ENCODE measurements at regions not wholly inside any gene's neighbourhood (a gene's known extent, or its start where the extent isn't known, plus 50 kb on each side); places are given as distances from the start of the nearest gene placed in this dataset.

DNA sequence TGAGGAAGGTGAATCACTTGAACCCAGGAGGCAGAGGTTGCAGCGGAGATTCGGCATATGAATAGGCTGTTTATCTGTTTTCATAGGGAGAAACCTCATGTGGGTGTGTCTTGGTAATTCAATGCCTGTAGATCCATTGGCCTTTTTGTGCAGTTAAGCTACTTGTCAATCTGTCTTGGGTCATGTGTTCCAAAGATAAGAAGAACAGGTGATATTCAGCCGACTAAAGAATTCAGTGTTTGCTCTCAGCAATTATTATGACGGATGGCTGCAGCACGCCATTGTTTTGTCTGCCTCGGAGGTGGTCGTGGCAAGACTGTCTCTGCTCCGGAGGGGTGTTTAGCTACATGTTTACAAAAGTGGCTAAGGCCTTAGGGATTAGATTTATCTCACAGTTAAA is 573.0 kb upstream of the PCDH9 start:
- ChIA-PET POLR2A (no interaction called here), CTCF (no interaction called here)

DNA sequence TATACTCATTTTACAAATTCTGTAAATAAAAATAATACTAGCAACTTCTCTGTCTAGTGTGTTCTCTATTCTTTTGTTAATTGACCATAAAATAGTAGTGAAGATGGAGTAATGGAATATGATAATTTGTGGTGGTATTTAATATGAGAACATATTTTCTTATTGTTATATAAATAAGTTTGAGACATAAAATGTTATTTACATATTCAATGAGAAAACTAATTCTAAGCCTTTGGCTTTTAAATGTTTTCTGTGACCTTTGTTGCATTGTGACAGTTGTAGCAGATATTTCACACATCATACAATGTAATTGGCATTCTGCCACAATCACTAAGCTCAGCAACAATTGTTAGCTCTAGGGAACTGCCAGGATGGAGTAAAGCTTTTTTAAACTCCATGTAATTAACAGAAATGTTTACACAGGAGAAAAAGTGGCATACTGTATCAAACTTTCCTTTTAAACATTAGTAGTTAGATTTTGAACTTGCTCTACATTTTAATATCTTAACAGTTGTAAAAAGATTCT is 562.1 kb upstream of the PCDH9 start:
- TF ChIP-seq, protein P1, sequence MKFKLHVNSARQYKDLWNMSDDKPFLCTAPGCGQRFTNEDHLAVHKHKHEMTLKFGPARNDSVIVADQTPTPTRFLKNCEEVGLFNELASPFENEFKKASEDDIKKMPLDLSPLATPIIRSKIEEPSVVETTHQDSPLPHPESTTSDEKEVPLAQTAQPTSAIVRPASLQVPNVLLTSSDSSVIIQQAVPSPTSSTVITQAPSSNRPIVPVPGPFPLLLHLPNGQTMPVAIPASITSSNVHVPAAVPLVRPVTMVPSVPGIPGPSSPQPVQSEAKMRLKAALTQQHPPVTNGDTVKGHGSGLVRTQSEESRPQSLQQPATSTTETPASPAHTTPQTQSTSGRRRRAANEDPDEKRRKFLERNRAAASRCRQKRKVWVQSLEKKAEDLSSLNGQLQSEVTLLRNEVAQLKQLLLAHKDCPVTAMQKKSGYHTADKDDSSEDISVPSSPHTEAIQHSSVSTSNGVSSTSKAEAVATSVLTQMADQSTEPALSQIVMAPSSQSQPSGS (tag by site-specific recombination; IDR thresholded peaks at IDR 0.05; ENCODE audit: low read depth): no peak
- TF ChIP-seq, protein P2, sequence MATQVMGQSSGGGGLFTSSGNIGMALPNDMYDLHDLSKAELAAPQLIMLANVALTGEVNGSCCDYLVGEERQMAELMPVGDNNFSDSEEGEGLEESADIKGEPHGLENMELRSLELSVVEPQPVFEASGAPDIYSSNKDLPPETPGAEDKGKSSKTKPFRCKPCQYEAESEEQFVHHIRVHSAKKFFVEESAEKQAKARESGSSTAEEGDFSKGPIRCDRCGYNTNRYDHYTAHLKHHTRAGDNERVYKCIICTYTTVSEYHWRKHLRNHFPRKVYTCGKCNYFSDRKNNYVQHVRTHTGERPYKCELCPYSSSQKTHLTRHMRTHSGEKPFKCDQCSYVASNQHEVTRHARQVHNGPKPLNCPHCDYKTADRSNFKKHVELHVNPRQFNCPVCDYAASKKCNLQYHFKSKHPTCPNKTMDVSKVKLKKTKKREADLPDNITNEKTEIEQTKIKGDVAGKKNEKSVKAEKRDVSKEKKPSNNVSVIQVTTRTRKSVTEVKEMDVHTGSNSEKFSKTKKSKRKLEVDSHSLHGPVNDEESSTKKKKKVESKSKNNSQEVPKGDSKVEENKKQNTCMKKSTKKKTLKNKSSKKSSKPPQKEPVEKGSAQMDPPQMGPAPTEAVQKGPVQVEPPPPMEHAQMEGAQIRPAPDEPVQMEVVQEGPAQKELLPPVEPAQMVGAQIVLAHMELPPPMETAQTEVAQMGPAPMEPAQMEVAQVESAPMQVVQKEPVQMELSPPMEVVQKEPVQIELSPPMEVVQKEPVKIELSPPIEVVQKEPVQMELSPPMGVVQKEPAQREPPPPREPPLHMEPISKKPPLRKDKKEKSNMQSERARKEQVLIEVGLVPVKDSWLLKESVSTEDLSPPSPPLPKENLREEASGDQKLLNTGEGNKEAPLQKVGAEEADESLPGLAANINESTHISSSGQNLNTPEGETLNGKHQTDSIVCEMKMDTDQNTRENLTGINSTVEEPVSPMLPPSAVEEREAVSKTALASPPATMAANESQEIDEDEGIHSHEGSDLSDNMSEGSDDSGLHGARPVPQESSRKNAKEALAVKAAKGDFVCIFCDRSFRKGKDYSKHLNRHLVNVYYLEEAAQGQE (tag by site-specific recombination; IDR thresholded peaks at IDR 0.05): no peak
- TF ChIP-seq PRDM4 (tag by site-specific recombination; IDR thresholded peaks at IDR 0.05) (no peak), PATZ1 (tag by site-specific recombination; IDR thresholded peaks at IDR 0.05) (no peak), BCL11B (tag by site-specific recombination; IDR thresholded peaks at IDR 0.05; ENCODE audit: low read depth) (no peak)
- TF ChIP-seq, protein P3, sequence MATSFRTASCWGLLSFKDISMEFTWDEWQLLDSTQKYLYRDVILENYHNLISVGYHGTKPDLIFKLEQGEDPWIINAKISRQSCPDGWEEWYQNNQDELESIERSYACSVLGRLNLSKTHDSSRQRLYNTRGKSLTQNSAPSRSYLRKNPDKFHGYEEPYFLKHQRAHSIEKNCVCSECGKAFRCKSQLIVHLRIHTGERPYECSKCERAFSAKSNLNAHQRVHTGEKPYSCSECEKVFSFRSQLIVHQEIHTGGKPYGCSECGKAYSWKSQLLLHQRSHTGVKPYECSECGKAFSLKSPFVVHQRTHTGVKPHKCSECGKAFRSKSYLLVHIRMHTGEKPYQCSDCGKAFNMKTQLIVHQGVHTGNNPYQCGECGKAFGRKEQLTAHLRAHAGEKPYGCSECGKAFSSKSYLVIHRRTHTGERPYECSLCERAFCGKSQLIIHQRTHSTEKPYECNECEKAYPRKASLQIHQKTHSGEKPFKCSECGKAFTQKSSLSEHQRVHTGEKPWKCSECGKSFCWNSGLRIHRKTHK (tag by site-specific recombination; IDR thresholded peaks at IDR 0.05): no peak
- Histone ChIP-seq H3K9me3 (ENCODE audit: control insufficient read depth, insufficient read depth, low read depth, low read length) (no peaks in the 10 kb centered on the region), H3K36me3 (ENCODE audit: control insufficient read depth in 2 of 2, insufficient read depth in 1 of 2, low read length in 2 of 2) (no peaks in the 10 kb centered on the region), H3K4me3 (ENCODE audit: low read depth, low read length) (no peak overlapping the region), H3K4me1 (ENCODE audit: control insufficient read depth, insufficient read depth, low read length) (no peaks in the 10 kb centered on the region), H3K27ac (ENCODE audit: extremely low read depth, low read depth, low read length) (no peak overlapping the region)
- ChIA-PET POLR2A (no interaction called here), CTCF (no interaction called here)

More for the DNA sequence above, 573.0 kb upstream of the PCDH9 start:
- no peak overlapping the region for H3K4me3 ChIP-seq (ENCODE audit: low read depth, low read length)
- H3K9me3 ChIP-seq (ENCODE audit: control insufficient read depth, insufficient read depth, low read depth, low read length): no peaks in the 10 kb centered on the region
- no peaks in the 10 kb centered on the region for H3K36me3 ChIP-seq (ENCODE audit: control insufficient read depth in 2 of 2, insufficient read depth in 1 of 2, low read length in 2 of 2)
- H3K4me1 ChIP-seq (ENCODE audit: control insufficient read depth, insufficient read depth, low read length): no peaks in the 10 kb centered on the region
- TF ChIP-seq ZNF202 (tag by site-specific recombination; IDR thresholded peaks at IDR 0.05; ENCODE audit: borderline replicate concordance): no peak
- no peak for TF ChIP-seq ZNF394 (tag by site-specific recombination; IDR thresholded peaks at IDR 0.05; ENCODE audit: borderline replicate concordance)
- H3K27ac ChIP-seq (ENCODE audit: extremely low read depth, low read depth, low read length): no peak overlapping the region

- no peaks in the 10 kb centered on the region for H3K36me3 ChIP-seq (ENCODE audit: control insufficient read depth in 2 of 2, insufficient read depth in 1 of 2, low read length in 2 of 2)
- ChIA-PET CTCF (no interaction called here), POLR2A (no interaction called here)
- no peak overlapping the region for H3K27ac ChIP-seq (ENCODE audit: extremely low read depth, low read depth, low read length)
- TF ChIP-seq ZNF423 (tag by site-specific recombination; IDR thresholded peaks at IDR 0.05): no peak
- no peak for TF ChIP-seq ZFHX2 (tag by site-specific recombination; conservative IDR thresholded peaks at IDR 0.05)
- peak; percentile 14 for TF ChIP-seq SETDB1 (IDR thresholded peaks at IDR 0.05; ENCODE audit: insufficient read length, low read length)
- TF ChIP-seq TCF7L2 (IDR thresholded peaks at IDR 0.05; ENCODE audit: borderline replicate concordance, low read depth, low read length): no peak
- no peaks in the 10 kb centered on the region for H3K4me1 ChIP-seq (ENCODE audit: control insufficient read depth, insufficient read depth, low read length)
- no peak overlapping the region for H3K4me3 ChIP-seq (ENCODE audit: low read depth, low read length)
- H3K9me3 ChIP-seq (ENCODE audit: control insufficient read depth, insufficient read depth, low read depth, low read length): no peaks in the 10 kb centered on the region
Observed at GRCh38 chr13:67791047-67791446, 560.9 kb upstream of the PCDH9 start.
